ENCODE measurements at regions not wholly inside any gene's neighbourhood (a gene's known extent, or its start where the extent isn't known, plus 50 kb on each side); places are given as distances from the start of the nearest gene placed in this dataset.

- no peak for TF ChIP-seq CTCF (conservative IDR thresholded peaks at IDR 0.05)
- TF ChIP-seq EZH2 (IDR thresholded peaks at IDR 0.05; ENCODE audit: low read depth) = no peak
Measured at GRCh38 chr2:122750808-122751207, 995.4 kb downstream of the TSN start.

Data from PC-9 (cell line).